SK-N-SH (cell line): ENCODE measurements at regions not wholly inside any gene's neighbourhood (a gene's known extent, or its start where the extent isn't known, plus 50 kb on each side); places are given as distances from the start of the nearest gene placed in this dataset.

ENCODE experiments used
- CTCF ChIA-PET: fragments of 300-600, 350-600 bp; formaldehyde crosslinking; extraction: SDS; loops from one replicate; lab custom pipeline; 2021; lab: Yijun Ruan, JAX
- POLR2A ChIA-PET: fragments of 350-600 bp; sonication (Branson Sonifier 250); formaldehyde crosslinking; extraction: SDS; loops from one replicate; lab custom pipeline; 2020; ENCODE audit warnings: antibody characterized with exemption, inconsistent platforms; lab: Yijun Ruan, JAX
- DNase-seq: peaks from one replicate; pipeline ENCODE4 v3.0.0; 2012
- H2AFZ ChIP-seq: fragments of 200-600 bp; sonication (generic); 2 replicates; pipeline ENCODE4 v1.8.1; 2016; ENCODE audit warnings: antibody characterized with exemption, mild to moderate bottlenecking, low read depth
- H3F3A ChIP-seq: fragments of 200-600 bp; sonication (generic); replicated peaks from 2 replicates; pipeline ENCODE3; 2016; ENCODE audit warnings: antibody characterized with exemption, mild to moderate bottlenecking; ENCODE audit not compliant: insufficient read depth
- H3K27ac ChIP-seq, 2 experiments: fragments of 200-500 bp in 1 of 2; fragments of 200-600 bp in 1 of 2; sonication (Bioruptor generic) in 1 of 2; sonication (generic), shearing (Covaris generic) in 1 of 2; 2 replicates each; pipeline versions ENCODE4 v1.5.1 to v1.6.1; 2014 to 2016; ENCODE audit warnings: low read depth in 2 of 2, inconsistent platforms in 1 of 2, low read length in 1 of 2, mild to moderate bottlenecking in 1 of 2, mixed read lengths in 1 of 2
- H3K27me3 ChIP-seq: fragments of 200-600 bp; sonication (generic), shearing (Covaris generic); 2 replicates; pipeline ENCODE4 v1.6.1; 2016; ENCODE audit warnings: mixed run types; ENCODE audit not compliant: insufficient read depth
- H3K36me3 ChIP-seq, 2 experiments: fragments of 200-500 bp in 1 of 2; fragments of 200-600 bp in 1 of 2; sonication (Bioruptor generic) in 1 of 2; sonication (generic) in 1 of 2; replicated peaks in 1 of 2; 2 replicates each; pipeline versions ENCODE3 to v1.5.1; 2014 to 2016; ENCODE audit warnings: low read length in 1 of 2, mild to moderate bottlenecking in 1 of 2; ENCODE audit not compliant: insufficient read depth in 2 of 2, control insufficient read depth in 1 of 2
- H3K4me1 ChIP-seq, 2 experiments: fragments of 200-500 bp in 1 of 2; fragments of 200-600 bp in 1 of 2; sonication (Bioruptor generic) in 1 of 2; sonication (generic), shearing (Covaris generic) in 1 of 2; 2 replicates each; pipeline versions ENCODE4 v1.5.1 to v1.6.1; 2014 to 2016; ENCODE audit warnings: low read depth in 1 of 2, low read length in 1 of 2, mixed run types in 1 of 2; ENCODE audit not compliant: insufficient read depth in 2 of 2, control insufficient read depth in 1 of 2
- H3K4me2 ChIP-seq: fragments of 200-600 bp; sonication (generic), shearing (Covaris generic); 2 replicates; pipeline ENCODE4 v1.6.1; 2017; ENCODE audit warnings: mixed run types
- H3K4me3 ChIP-seq, 2 experiments: fragments of 200-500 bp in 1 of 2; fragments of 200-600 bp in 1 of 2; sonication (Bioruptor generic) in 1 of 2; sonication (generic), shearing (Covaris generic) in 1 of 2; 2 replicates each; pipeline versions ENCODE4 v1.5.1 to v1.8.1; 2014 to 2016; ENCODE audit warnings: low read depth in 2 of 2, inconsistent platforms in 1 of 2, low read length in 1 of 2, mild to moderate bottlenecking in 1 of 2, mixed read lengths in 1 of 2, moderate library complexity in 1 of 2
- H3K79me2 ChIP-seq: fragments of 200-600 bp; sonication (generic); 2 replicates; pipeline ENCODE4 v1.8.1; 2017; ENCODE audit warnings: mild to moderate bottlenecking; ENCODE audit not compliant: insufficient read depth
- H3K9ac ChIP-seq: fragments of 200-600 bp; sonication (generic); 2 replicates; pipeline ENCODE4 v1.6.1; 2017; ENCODE audit warnings: mixed run types
- H3K9me2 ChIP-seq: fragments of 200-600 bp; sonication (generic); 2 replicates; pipeline ENCODE4 v1.6.1; 2017; ENCODE audit warnings: mixed run types
- H3K9me3 ChIP-seq: fragments of 200-600 bp; sonication (generic); 2 replicates; pipeline ENCODE4 v1.6.1; 2017; ENCODE audit warnings: mixed run types, mild to moderate bottlenecking, moderate library complexity
- H4K20me1 ChIP-seq: fragments of 200-600 bp; sonication (generic); 2 replicates; pipeline ENCODE4 v1.6.1; 2017; ENCODE audit warnings: mild to moderate bottlenecking, mixed run types; ENCODE audit not compliant: insufficient read depth
- CHD2 ChIP-seq: fragments of 150-350 bp; IDR thresholded peaks from 2 replicates; pipeline ENCODE4 v1.6.1; 2018; ENCODE audit warnings: low read length; ENCODE audit not compliant: partially characterized antibody
- EP300 ChIP-seq, 2 experiments: IDR thresholded peaks; 2 replicates each; pipeline versions ENCODE4 v1.4.0 to v1.6.1; 2012; ENCODE audit warnings: borderline replicate concordance in 1 of 2, low read depth in 1 of 2, low read length in 1 of 2
- FOXJ3 ChIP-seq: sonication (generic); formaldehyde crosslinking; IDR thresholded peaks from 2 replicates; pipeline ENCODE4 v1.5.1; 2020; ENCODE audit warnings: mild to moderate bottlenecking, missing genetic modification reagents
- FOXM1 ChIP-seq: IDR thresholded peaks from 2 replicates; pipeline ENCODE4 v1.4.0; 2012; ENCODE audit warnings: low read depth, mild to moderate bottlenecking
- GABPA ChIP-seq: IDR thresholded peaks from 2 replicates; pipeline ENCODE4 v1.4.0; 2012; ENCODE audit warnings: low read depth, mild to moderate bottlenecking
- PBX3 ChIP-seq: IDR thresholded peaks from 2 replicates; pipeline ENCODE4; 2012
- POLR2AphosphoS5 ChIP-seq: IDR thresholded peaks from 2 replicates; pipeline ENCODE4 v1.6.1; 2012; ENCODE audit warnings: low read depth, low read length
- RAD21 ChIP-seq: IDR thresholded peaks from 2 replicates; pipeline ENCODE4 v1.6.1; 2012; ENCODE audit warnings: mild to moderate bottlenecking, low read length
- RFX5 ChIP-seq: IDR thresholded peaks from 2 replicates; pipeline ENCODE4 v1.6.1; 2012; ENCODE audit warnings: mild to moderate bottlenecking, improper control_type of control experiment, low read length
- RXRA ChIP-seq: IDR thresholded peaks from 2 replicates; pipeline ENCODE4 v1.4.0; 2012; ENCODE audit warnings: low read depth, mild to moderate bottlenecking, borderline replicate concordance
- SIN3A ChIP-seq: IDR thresholded peaks from 2 replicates; pipeline ENCODE4 v1.6.1; 2012; ENCODE audit warnings: low read depth, mild to moderate bottlenecking, low read length, moderate library complexity, borderline replicate concordance
- TAF1 ChIP-seq: IDR thresholded peaks from 2 replicates; pipeline ENCODE4 v1.6.1; 2012; ENCODE audit warnings: low read depth, mild to moderate bottlenecking, low read length, moderate library complexity, borderline replicate concordance
- WGBS: methylation state at CpG from one replicate; pipeline ENCODE4 v1.1.6; 2017; ENCODE audit warnings: low lambda C conversion rate; 5-methylcytosine and 5-hydroxymethylcytosine counted together
- TF ChIP-seq, protein P1 (sequence below): IDR thresholded peaks from 2 replicates; pipeline ENCODE4 v1.4.0; 2012; ENCODE audit warnings: low read depth, borderline replicate concordance
- TF ChIP-seq, protein P2 (sequence below): IDR thresholded peaks from 2 replicates; pipeline ENCODE4 v1.4.0; 2012; ENCODE audit warnings: low read depth, borderline replicate concordance
- TF ChIP-seq, protein P3 (sequence below): IDR thresholded peaks from 2 replicates; pipeline ENCODE4 v1.4.0; 2012; ENCODE audit warnings: low read depth
- TF ChIP-seq, protein P4 (sequence below): fragments of 150-350 bp; IDR thresholded peaks from 2 replicates; pipeline ENCODE4 v1.6.1; 2016; ENCODE audit warnings: mild to moderate bottlenecking, low read depth, low read length
- TF ChIP-seq, protein P5 (sequence below): IDR thresholded peaks from 2 replicates; pipeline ENCODE4 v1.6.1; 2012; ENCODE audit warnings: mild to moderate bottlenecking, low read depth, low read length, moderate library complexity

- TF ChIP-seq, protein P1, sequence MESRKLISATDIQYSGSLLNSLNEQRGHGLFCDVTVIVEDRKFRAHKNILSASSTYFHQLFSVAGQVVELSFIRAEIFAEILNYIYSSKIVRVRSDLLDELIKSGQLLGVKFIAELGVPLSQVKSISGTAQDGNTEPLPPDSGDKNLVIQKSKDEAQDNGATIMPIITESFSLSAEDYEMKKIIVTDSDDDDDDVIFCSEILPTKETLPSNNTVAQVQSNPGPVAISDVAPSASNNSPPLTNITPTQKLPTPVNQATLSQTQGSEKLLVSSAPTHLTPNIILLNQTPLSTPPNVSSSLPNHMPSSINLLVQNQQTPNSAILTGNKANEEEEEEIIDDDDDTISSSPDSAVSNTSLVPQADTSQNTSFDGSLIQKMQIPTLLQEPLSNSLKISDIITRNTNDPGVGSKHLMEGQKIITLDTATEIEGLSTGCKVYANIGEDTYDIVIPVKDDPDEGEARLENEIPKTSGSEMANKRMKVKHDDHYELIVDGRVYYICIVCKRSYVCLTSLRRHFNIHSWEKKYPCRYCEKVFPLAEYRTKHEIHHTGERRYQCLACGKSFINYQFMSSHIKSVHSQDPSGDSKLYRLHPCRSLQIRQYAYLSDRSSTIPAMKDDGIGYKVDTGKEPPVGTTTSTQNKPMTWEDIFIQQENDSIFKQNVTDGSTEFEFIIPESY = no peak
- no peak for TF ChIP-seq EP300 (IDR thresholded peaks at IDR 0.05; ENCODE audit: borderline replicate concordance in 1 of 2, low read depth in 1 of 2, low read length in 1 of 2)
- no peak for TF ChIP-seq RAD21
- no peak for TF ChIP-seq TAF1
- TF ChIP-seq FOXJ3 (CRISPR knock-in tag) = no peak
- no peak for TF ChIP-seq RFX5
- no peak for TF ChIP-seq PBX3
- TF ChIP-seq, protein P2, sequence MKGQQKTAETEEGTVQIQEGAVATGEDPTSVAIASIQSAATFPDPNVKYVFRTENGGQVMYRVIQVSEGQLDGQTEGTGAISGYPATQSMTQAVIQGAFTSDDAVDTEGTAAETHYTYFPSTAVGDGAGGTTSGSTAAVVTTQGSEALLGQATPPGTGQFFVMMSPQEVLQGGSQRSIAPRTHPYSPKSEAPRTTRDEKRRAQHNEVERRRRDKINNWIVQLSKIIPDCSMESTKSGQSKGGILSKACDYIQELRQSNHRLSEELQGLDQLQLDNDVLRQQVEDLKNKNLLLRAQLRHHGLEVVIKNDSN = no peak
- TF ChIP-seq SIN3A = no peak
- no peak for TF ChIP-seq GABPA
Observed at GRCh38 chr2:83665154-83665553, 793.9 kb downstream of the SUCLG1 start (continued).

DNA sequence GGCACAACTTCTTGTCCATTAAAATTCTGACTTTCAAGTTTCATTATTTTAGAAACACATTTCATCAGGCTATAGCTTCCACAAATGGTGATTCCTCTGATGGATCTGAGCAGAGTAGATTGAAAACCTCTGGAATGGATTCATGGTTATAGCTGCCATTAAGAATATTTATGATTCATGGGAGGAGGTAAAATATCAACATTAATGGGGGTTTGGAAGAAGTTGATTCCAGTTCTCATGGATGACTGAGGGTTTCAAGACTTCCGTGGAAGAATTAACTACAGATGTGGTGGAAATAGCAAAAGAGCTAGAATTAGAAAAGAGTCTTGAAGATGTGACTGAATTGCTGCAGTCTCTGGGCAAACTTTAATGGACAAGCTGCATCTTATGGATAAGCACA, 797.4 kb downstream of the SUCLG1 start:
- Histone ChIP-seq H3K9me3 (no peaks in the 10 kb centered on the region), H3K9me2 (no peaks in the 10 kb centered on the region), H3K79me2 (no peaks in the 10 kb centered on the region), H3K27me3 (no peaks in the 10 kb centered on the region), H3F3A (no peaks in the 10 kb centered on the region), H3K4me2 (no peak overlapping the region), H3K4me3 (no peak overlapping the region), H3K9ac (no peak overlapping the region), H3K4me1 (no peaks in the 10 kb centered on the region), H3K36me3 (no peaks in the 10 kb centered on the region), H3K27ac (no peak overlapping the region), H4K20me1 (no peaks in the 10 kb centered on the region), H2AFZ (no peak overlapping the region)
- DNase-seq = no peak
- TF ChIP-seq FOXM1 = no peak
- TF ChIP-seq, protein P3, sequence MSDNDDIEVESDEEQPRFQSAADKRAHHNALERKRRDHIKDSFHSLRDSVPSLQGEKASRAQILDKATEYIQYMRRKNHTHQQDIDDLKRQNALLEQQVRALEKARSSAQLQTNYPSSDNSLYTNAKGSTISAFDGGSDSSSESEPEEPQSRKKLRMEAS = no peak
- no peak for TF ChIP-seq RXRA
- TF ChIP-seq, protein P4, sequence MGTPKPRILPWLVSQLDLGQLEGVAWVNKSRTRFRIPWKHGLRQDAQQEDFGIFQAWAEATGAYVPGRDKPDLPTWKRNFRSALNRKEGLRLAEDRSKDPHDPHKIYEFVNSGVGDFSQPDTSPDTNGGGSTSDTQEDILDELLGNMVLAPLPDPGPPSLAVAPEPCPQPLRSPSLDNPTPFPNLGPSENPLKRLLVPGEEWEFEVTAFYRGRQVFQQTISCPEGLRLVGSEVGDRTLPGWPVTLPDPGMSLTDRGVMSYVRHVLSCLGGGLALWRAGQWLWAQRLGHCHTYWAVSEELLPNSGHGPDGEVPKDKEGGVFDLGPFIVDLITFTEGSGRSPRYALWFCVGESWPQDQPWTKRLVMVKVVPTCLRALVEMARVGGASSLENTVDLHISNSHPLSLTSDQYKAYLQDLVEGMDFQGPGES = no peak
- no peak for TF ChIP-seq POLR2AphosphoS5
- no peak for TF ChIP-seq CHD2
- TF ChIP-seq, protein P5, sequence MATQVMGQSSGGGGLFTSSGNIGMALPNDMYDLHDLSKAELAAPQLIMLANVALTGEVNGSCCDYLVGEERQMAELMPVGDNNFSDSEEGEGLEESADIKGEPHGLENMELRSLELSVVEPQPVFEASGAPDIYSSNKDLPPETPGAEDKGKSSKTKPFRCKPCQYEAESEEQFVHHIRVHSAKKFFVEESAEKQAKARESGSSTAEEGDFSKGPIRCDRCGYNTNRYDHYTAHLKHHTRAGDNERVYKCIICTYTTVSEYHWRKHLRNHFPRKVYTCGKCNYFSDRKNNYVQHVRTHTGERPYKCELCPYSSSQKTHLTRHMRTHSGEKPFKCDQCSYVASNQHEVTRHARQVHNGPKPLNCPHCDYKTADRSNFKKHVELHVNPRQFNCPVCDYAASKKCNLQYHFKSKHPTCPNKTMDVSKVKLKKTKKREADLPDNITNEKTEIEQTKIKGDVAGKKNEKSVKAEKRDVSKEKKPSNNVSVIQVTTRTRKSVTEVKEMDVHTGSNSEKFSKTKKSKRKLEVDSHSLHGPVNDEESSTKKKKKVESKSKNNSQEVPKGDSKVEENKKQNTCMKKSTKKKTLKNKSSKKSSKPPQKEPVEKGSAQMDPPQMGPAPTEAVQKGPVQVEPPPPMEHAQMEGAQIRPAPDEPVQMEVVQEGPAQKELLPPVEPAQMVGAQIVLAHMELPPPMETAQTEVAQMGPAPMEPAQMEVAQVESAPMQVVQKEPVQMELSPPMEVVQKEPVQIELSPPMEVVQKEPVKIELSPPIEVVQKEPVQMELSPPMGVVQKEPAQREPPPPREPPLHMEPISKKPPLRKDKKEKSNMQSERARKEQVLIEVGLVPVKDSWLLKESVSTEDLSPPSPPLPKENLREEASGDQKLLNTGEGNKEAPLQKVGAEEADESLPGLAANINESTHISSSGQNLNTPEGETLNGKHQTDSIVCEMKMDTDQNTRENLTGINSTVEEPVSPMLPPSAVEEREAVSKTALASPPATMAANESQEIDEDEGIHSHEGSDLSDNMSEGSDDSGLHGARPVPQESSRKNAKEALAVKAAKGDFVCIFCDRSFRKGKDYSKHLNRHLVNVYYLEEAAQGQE = no peak
- TF ChIP-seq, protein P1 = no peak
- no peak for TF ChIP-seq PBX3
- no peak for TF ChIP-seq RFX5
- TF ChIP-seq, protein P2 = no peak
- ChIA-PET POLR2A (no interaction called here), CTCF (no interaction called here)
- 13% methylated on average over 1 of the region's 1 CpG for WGBS
